ENCODE measurements at regions not wholly inside any gene's neighbourhood (a gene's known extent, or its start where the extent isn't known, plus 50 kb on each side); places are given as distances from the start of the nearest gene placed in this dataset.
"Not testable (repeated sequence)": the region's sequence is repeated elsewhere in the genome, so short reads cannot be mapped to it uniquely, and the experiment has no call there.

- no peak for DNase-seq
Observed at GRCh38 chr4:163988391-163988790, 493.9 kb downstream of the TMA16 start.

- no peak for DNase-seq
Observed at GRCh38 chr4:163988865-163989264, 494.4 kb downstream of the TMA16 start.

- DNase-seq: no peak
Observed at GRCh38 chr4:163991298-163991865, 496.9 kb downstream of the TMA16 start.

- DNase-seq: no peak
Observed at GRCh38 chr4:164009435-164009834, 514.9 kb downstream of the TMA16 start.

- DNase-seq: no peak
Observed at GRCh38 chr4:164011791-164012190, 517.3 kb downstream of the TMA16 start.

- DNase-seq: peak in 1 of 2 donors; percentile 36
Observed at GRCh38 chr4:164012396-164013027, 518.0 kb downstream of the TMA16 start.

- no peak for DNase-seq
Observed at GRCh38 chr4:164021947-164022346, 527.5 kb downstream of the TMA16 start.

GRCh38 chr4:164023214-164023613 lies 528.7 kb downstream of the TMA16 start:
- no peak for DNase-seq

GRCh38 chr4:164027805-164028204 lies 533.3 kb downstream of the TMA16 start:
- DNase-seq: no peak

- no peak for DNase-seq
Observed at GRCh38 chr4:164039482-164039881, 545.0 kb downstream of the TMA16 start.

GRCh38 chr4:164056426-164057142 lies 562.1 kb downstream of the TMA16 start:
- no peak for DNase-seq

- DNase-seq: no peak
Observed at GRCh38 chr4:164058776-164059445, 564.4 kb downstream of the TMA16 start.

- DNase-seq: no peak
Observed at GRCh38 chr4:164060456-164060855, 566.0 kb downstream of the TMA16 start.

- DNase-seq: no peak
Observed at GRCh38 chr4:164068392-164068791, 573.9 kb downstream of the TMA16 start.

GRCh38 chr4:164070625-164071024 lies 576.1 kb downstream of the TMA16 start:
- DNase-seq: no peak

GRCh38 chr4:164081371-164081770 lies 586.9 kb downstream of the TMA16 start:
- no peak for DNase-seq

GRCh38 chr4:164081801-164082200 lies 587.3 kb downstream of the TMA16 start:
- no peak for DNase-seq

GRCh38 chr4:164087733-164088132 lies 593.2 kb downstream of the TMA16 start:
- no peak for DNase-seq

- DNase-seq: no peak
Observed at GRCh38 chr4:164095313-164096110, 601.0 kb downstream of the TMA16 start.

- no peak for DNase-seq
Observed at GRCh38 chr4:164096766-164097518, 602.5 kb downstream of the TMA16 start.

GRCh38 chr4:164100741-164101365 lies 606.4 kb downstream of the TMA16 start:
- not testable (repeated sequence) for DNase-seq

GRCh38 chr4:164108971-164109370 lies 614.5 kb downstream of the TMA16 start:
- DNase-seq: no peak
